Sigmoid colon (tissue), 6 donors: ENCODE measurements at regions not wholly inside any gene's neighbourhood (a gene's known extent, or its start where the extent isn't known, plus 50 kb on each side); places are given as distances from the start of the nearest gene placed in this dataset.

Source experiments
- DNase-seq: peaks from one replicate; pipeline ENCODE4 v3.0.0-alpha.2; 2019
- H3K27ac ChIP-seq, 4 donors: fragments of 200-600 bp; sonication (generic); one replicate each; pipeline ENCODE4 v1.5.1; 2016 to 2019; ENCODE audit warnings: mild to moderate bottlenecking in 1 of 4
- H3K27me3 ChIP-seq, 3 donors: fragments of 200-600 bp; sonication (generic); one replicate each; pipeline ENCODE4 v1.5.1; 2019; ENCODE audit warnings: mild to moderate bottlenecking in 1 of 3
- H3K36me3 ChIP-seq, 4 donors: fragments of 200-600 bp; sonication (generic); one replicate each; pipeline ENCODE4 v1.5.1; 2016 to 2019
- H3K4me1 ChIP-seq, 4 donors: fragments of 200-600 bp; sonication (generic); one replicate each; pipeline ENCODE4 v1.5.1; 2017 to 2019
- H3K4me3 ChIP-seq, 4 donors: fragments of 200-600 bp; sonication (generic); one replicate each; pipeline ENCODE4 v1.5.1; 2017 to 2019; ENCODE audit warnings: mild to moderate bottlenecking in 2 of 4, moderate library complexity in 1 of 4
- H3K9me3 ChIP-seq, 4 donors: fragments of 200-600 bp in 3 of 4; sonication (generic) in 3 of 4; one replicate each; pipeline versions ENCODE4 v1.5.1 to v1.6.1; 2013 to 2019
- CTCF ChIP-seq, 4 experiments: fragments of 450-650 bp in 3 of 4; fragments of 200-600 bp in 1 of 4; IDR thresholded peaks; one replicate each; pipeline ENCODE4 v1.5.1; 2016 to 2019; ENCODE audit warnings: antibody characterized with exemption in 4 of 4, mild to moderate bottlenecking in 3 of 4, moderate library complexity in 2 of 4
- EP300 ChIP-seq, 4 donors: sonication (generic); formaldehyde crosslinking; IDR thresholded peaks; one replicate each; pipeline ENCODE4 v1.6.1; 2017; ENCODE audit warnings: antibody characterized with exemption in 4 of 4
- POLR2A ChIP-seq, 2 donors: fragments of 450-650 bp; IDR thresholded peaks; one replicate each; pipeline ENCODE4 v1.6.1; 2016; ENCODE audit warnings: antibody characterized with exemption in 2 of 2, mild to moderate bottlenecking in 2 of 2, moderate library complexity in 2 of 2
- POLR2AphosphoS5 ChIP-seq, 4 donors: sonication (generic); formaldehyde crosslinking; IDR thresholded peaks; one replicate each; pipeline ENCODE4 v1.6.1; 2017; ENCODE audit warnings: antibody characterized with exemption in 4 of 4
- WGBS, 2 donors: extraction: QIAGEN DNeasy Blood & Tissue Kit; methylation state at CpG; one replicate each; pipeline ENCODE4 v1.1.7; 2013; 5-methylcytosine and 5-hydroxymethylcytosine counted together
- intact Hi-C: fragments of 100-400 bp; cut with DNase I; formaldehyde crosslinking; loops from one replicate; pipeline ENCODE4 v1.15.1; 2023
- donor health status: healthy with polysubstance abuse.
- donor health status: healthy.

GRCh38 chr7:11957956-11958355, 126.0 kb upstream of the THSD7A start:
- TF ChIP-seq POLR2A (IDR thresholded peaks at IDR 0.05) = no peak
- no peak for TF ChIP-seq POLR2AphosphoS5 (IDR thresholded peaks at IDR 0.05)
- no peak for TF ChIP-seq EP300 (IDR thresholded peaks at IDR 0.05)
- TF ChIP-seq CTCF (IDR thresholded peaks at IDR 0.05) = no peak
- intact Hi-C loops = no loop called here
- WGBS, 2 donors = 80 to 90% methylated on average over 1 of the region's 1 CpG
- H3K9me3 ChIP-seq = no peaks in the 10 kb centered on the region
- H3K4me3 ChIP-seq = no peak overlapping the region
- no peaks in the 10 kb centered on the region for H3K4me1 ChIP-seq
- DNase-seq = no peak
- no peaks in the 10 kb centered on the region for H3K27me3 ChIP-seq
- no peak overlapping the region for H3K27ac ChIP-seq
- H3K36me3 ChIP-seq = no peaks in the 10 kb centered on the region

GRCh38 chr7:11959121-11959520, 127.1 kb upstream of the THSD7A start:
- Histone ChIP-seq H3K9me3 (no peaks in the 10 kb centered on the region), H3K27me3 (no peaks in the 10 kb centered on the region), H3K27ac (no peak overlapping the region), H3K4me3 (no peak overlapping the region), H3K4me1 (no peaks in the 10 kb centered on the region), H3K36me3 (no peaks in the 10 kb centered on the region)
- 65 to 86% methylated on average over 2 of the region's 2 CpGs for WGBS, 2 donors
- TF ChIP-seq POLR2A (IDR thresholded peaks at IDR 0.05) (no peak), CTCF (IDR thresholded peaks at IDR 0.05) (no peak), POLR2AphosphoS5 (IDR thresholded peaks at IDR 0.05) (no peak), EP300 (IDR thresholded peaks at IDR 0.05) (no peak)
- no peak for DNase-seq
- intact Hi-C loops = no loop called here

- no peak for TF ChIP-seq POLR2AphosphoS5 (IDR thresholded peaks at IDR 0.05)
- no peak for TF ChIP-seq EP300 (IDR thresholded peaks at IDR 0.05)
- no peak for DNase-seq
- intact Hi-C loops = no loop called here
- H3K36me3 ChIP-seq = no peaks in the 10 kb centered on the region
- H3K9me3 ChIP-seq = no peaks in the 10 kb centered on the region
- no peaks in the 10 kb centered on the region for H3K4me1 ChIP-seq
- H3K27ac ChIP-seq = no peak overlapping the region
- no peaks in the 10 kb centered on the region for H3K27me3 ChIP-seq
- no peak overlapping the region for H3K4me3 ChIP-seq
Measured at GRCh38 chr7:11960621-11961020, 128.6 kb upstream of the THSD7A start.

- TF ChIP-seq POLR2AphosphoS5 (IDR thresholded peaks at IDR 0.05) = no peak
- no peak for TF ChIP-seq POLR2A (IDR thresholded peaks at IDR 0.05)
- no peak for TF ChIP-seq CTCF (IDR thresholded peaks at IDR 0.05)
- TF ChIP-seq EP300 (IDR thresholded peaks at IDR 0.05) = no peak
- DNase-seq = no peak
Measured at GRCh38 chr7:11969643-11970042, 137.6 kb upstream of the THSD7A start.

DNA sequence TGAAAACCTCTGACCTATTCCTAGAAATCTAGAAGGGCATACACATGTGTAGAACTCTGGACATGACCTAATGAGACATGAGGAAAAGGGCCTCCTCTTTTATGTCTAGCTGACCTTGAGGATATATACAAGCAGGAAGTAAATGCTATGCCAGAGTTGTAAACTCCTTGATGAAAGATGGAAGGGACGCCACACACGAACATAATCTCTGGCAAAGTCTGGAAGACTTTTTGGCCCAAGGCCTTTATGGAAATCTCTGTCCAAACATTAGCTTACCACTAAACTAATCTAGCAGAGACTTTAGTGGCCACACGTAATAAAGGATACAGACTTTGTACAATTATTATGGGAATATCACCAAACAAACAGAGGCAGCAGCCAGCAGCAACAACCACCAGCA, 138.1 kb upstream of the THSD7A start:
- Histone ChIP-seq H3K36me3 (no peaks in the 10 kb centered on the region), H3K27ac (no peak overlapping the region), H3K27me3 (no peaks in the 10 kb centered on the region), H3K4me1 (no peaks in the 10 kb centered on the region), H3K9me3 (no peaks in the 10 kb centered on the region), H3K4me3 (no peak overlapping the region)
- 14 to 48% methylated on average over 3 of the region's 3 CpGs for WGBS, 2 donors
- TF ChIP-seq POLR2AphosphoS5 (IDR thresholded peaks at IDR 0.05) = no peak
- TF ChIP-seq EP300 (IDR thresholded peaks at IDR 0.05) = no peak
- TF ChIP-seq POLR2A (IDR thresholded peaks at IDR 0.05) = no peak
- no peak for TF ChIP-seq CTCF (IDR thresholded peaks at IDR 0.05)
- no peak for DNase-seq
- intact Hi-C loops = no loop called here

More at GRCh38 chr7:11969643-11970042, 137.6 kb upstream of the THSD7A start:
- intact Hi-C loops = no loop called here
- WGBS, 2 donors = 19 to 59% methylated on average over 1 of the region's 1 CpG
- Histone ChIP-seq H3K27me3 (no peaks in the 10 kb centered on the region), H3K36me3 (no peaks in the 10 kb centered on the region), H3K9me3 (no peaks in the 10 kb centered on the region), H3K27ac (no peak overlapping the region), H3K4me3 (no peak overlapping the region), H3K4me1 (no peaks in the 10 kb centered on the region)
